GM12878 (cell line): ENCODE measurements at regions not wholly inside any gene's neighbourhood (a gene's known extent, or its start where the extent isn't known, plus 50 kb on each side); places are given as distances from the start of the nearest gene placed in this dataset.

ENCODE experiments used
- ATAC-seq: fragments of 200-7000 bp; cut with Tn5 transposase; 3 replicates; pipeline ENCODE4 v1.9.1; 2020; ENCODE audit warnings: mild to moderate bottlenecking, moderate library complexity
- BruUV-seq: library from RNA; stranded (reverse); fragments of 400-500 nt; replicated peaks from 2 replicates; lab custom pipeline; 2021; lab: Mats Ljungman, UMichigan
- CTCF ChIA-PET: fragments of 300-600 bp; sonication (Branson Sonifier 250); formaldehyde crosslinking; extraction: SDS; loops from one replicate; lab custom pipeline; 2021; ENCODE audit warnings: inconsistent platforms; lab: Yijun Ruan, JAX
- POLR2A ChIA-PET: fragments of 350-600 bp; formaldehyde crosslinking; extraction: SDS; loops from one replicate; lab custom pipeline; 2021; ENCODE audit warnings: inconsistent platforms; lab: Charles Lee
- RAD21 ChIA-PET: fragments of 300-600 bp; sonication (Branson Sonifier 250); formaldehyde crosslinking; loops from one replicate; lab custom pipeline; 2023; ENCODE audit warnings: antibody characterized with exemption; ENCODE audit not compliant: unreplicated experiment; lab: Charles Lee
- SMC1A ChIA-PET: fragments of 300-600 bp; sonication (Branson Sonifier 250); formaldehyde crosslinking; loops from one replicate; lab custom pipeline; 2023; ENCODE audit not compliant: unreplicated experiment, uncharacterized antibody; lab: Charles Lee
- DNase-seq: peaks from one replicate; pipeline ENCODE4 v3.0.0-alpha.2; 2011; ENCODE audit warnings: low read depth, low spot score
- FAIRE-seq: peaks from 3 replicates; lab custom pipeline; 2011; peaks lifted over from hg19 to GRCh38; lab: Jason Lieb, UNC
- H2AFZ ChIP-seq: 2 replicates; pipeline ENCODE4 v1.6.0; 2011; ENCODE audit warnings: low read depth, low read length, control low read depth; ENCODE audit not compliant: control insufficient read depth
- H3K27ac ChIP-seq: 2 replicates; pipeline ENCODE4 v1.5.1; 2011; ENCODE audit warnings: control low read depth; ENCODE audit not compliant: control insufficient read depth, insufficient read depth
- H3K27me3 ChIP-seq, 2 experiments: replicated peaks in 1 of 2; 2 replicates each; pipeline versions ENCODE4 v1.6.0 to v1.6.1; 2011; ENCODE audit warnings: low read length in 1 of 2; ENCODE audit not compliant: control insufficient read depth in 2 of 2, insufficient read depth in 2 of 2
- H3K36me3 ChIP-seq, 2 experiments: 2 replicates each; pipeline ENCODE4 v1.5.1; 2011; ENCODE audit warnings: low read length in 1 of 2; ENCODE audit not compliant: control insufficient read depth in 2 of 2, insufficient read depth in 2 of 2
- H3K4me1 ChIP-seq: 2 replicates; pipeline ENCODE4 v1.6.1; 2011; ENCODE audit warnings: mild to moderate bottlenecking, low read length, moderate library complexity, mixed read lengths; ENCODE audit not compliant: control insufficient read depth, insufficient read depth
- H3K4me2 ChIP-seq: 2 replicates; pipeline ENCODE4 v1.6.0; 2011; ENCODE audit warnings: control low read depth; ENCODE audit not compliant: control insufficient read depth, insufficient read depth
- H3K4me3 ChIP-seq: fragments of 200-600 bp; sonication (generic); 2 replicates; pipeline ENCODE4 v1.5.1; 2016
- H3K79me2 ChIP-seq: 2 replicates; pipeline ENCODE4 v1.6.0; 2011; ENCODE audit warnings: low read length; ENCODE audit not compliant: control insufficient read depth, insufficient read depth
- H3K9ac ChIP-seq: 2 replicates; pipeline ENCODE4 v1.8.0; 2011; ENCODE audit warnings: low read length, control low read depth, mixed read lengths; ENCODE audit not compliant: control insufficient read depth, insufficient read depth
- H3K9me3 ChIP-seq: replicated peaks from 3 replicates; pipeline ENCODE4 v1.5.1; 2011; ENCODE audit warnings: mild to moderate bottlenecking, low read length; ENCODE audit not compliant: control insufficient read depth, insufficient read depth
- H4K20me1 ChIP-seq: 2 replicates; pipeline ENCODE4 v1.6.0; 2011; ENCODE audit not compliant: control insufficient read depth, insufficient read depth
- CHD1 ChIP-seq: IDR thresholded peaks from 2 replicates; pipeline ENCODE4 v1.6.1; 2012; ENCODE audit warnings: low read depth, low read length, improper control_type of control experiment
- FOXK2 ChIP-seq: fragments of 450-650 bp; IDR thresholded peaks from 2 replicates; pipeline ENCODE4 v1.6.1; 2017; ENCODE audit warnings: mild to moderate bottlenecking, moderate library complexity
- GATAD2B ChIP-seq: fragments of 450-650 bp; conservative IDR thresholded peaks from 2 replicates; pipeline ENCODE4 v1.6.1; 2017; ENCODE audit warnings: low read depth, mild to moderate bottlenecking, moderate library complexity
- HDGF ChIP-seq: fragments of 450-650 bp; IDR thresholded peaks from 2 replicates; pipeline ENCODE4 v1.6.1; 2016; ENCODE audit warnings: antibody characterized with exemption
- IRF3 ChIP-seq: fragments of 450-650 bp; IDR thresholded peaks from 2 replicates; pipeline ENCODE4 v1.6.1; 2014; ENCODE audit warnings: mild to moderate bottlenecking
- RAD51 ChIP-seq: fragments of 450-650 bp; IDR thresholded peaks from 2 replicates; pipeline ENCODE4 v1.6.1; 2016; ENCODE audit warnings: moderate library complexity, mild to moderate bottlenecking, inconsistent platforms
- SMAD1 ChIP-seq: fragments of 450-650 bp; IDR thresholded peaks from 2 replicates; pipeline ENCODE4 v1.6.1; 2018; ENCODE audit warnings: mild to moderate bottlenecking, low read depth; ENCODE audit not compliant: partially characterized antibody
- STAT1 ChIP-seq: fragments of 450-650 bp; conservative IDR thresholded peaks from 2 replicates; pipeline ENCODE4 v1.6.1; 2014; ENCODE audit warnings: antibody characterized with exemption, mild to moderate bottlenecking
- SUPT20H ChIP-seq: IDR thresholded peaks from 2 replicates; pipeline ENCODE4 v1.6.1; 2011; ENCODE audit warnings: low read depth, mild to moderate bottlenecking, low read length, moderate library complexity, borderline replicate concordance; ENCODE audit not compliant: control insufficient read depth
- ZNF274 ChIP-seq: IDR thresholded peaks from one replicate; pipeline ENCODE4 v1.8.0; 2011; ENCODE audit not compliant: insufficient read length, insufficient read depth
- ZNF687 ChIP-seq: fragments of 450-650 bp; IDR thresholded peaks from 2 replicates; pipeline ENCODE4 v1.6.1; 2017; ENCODE audit warnings: mild to moderate bottlenecking, moderate library complexity
- ZZZ3 ChIP-seq: IDR thresholded peaks from 2 replicates; pipeline ENCODE4 v1.6.1; 2011; ENCODE audit warnings: low read depth; ENCODE audit not compliant: control insufficient read depth, insufficient read length
- WGBS: methylation state at CpG from one replicate; pipeline ENCODE4 v1.1.6; 2016; ENCODE audit warnings: low lambda C conversion rate; ENCODE audit not compliant: insufficient replicate concordance, insufficient coverage; ENCODE audit errors: missing lambda C conversion rate; 5-methylcytosine and 5-hydroxymethylcytosine counted together
- in situ Hi-C: fragments of 300-500 bp; cut with MboI; formaldehyde crosslinking; loops from 9 replicates; pipeline ENCODE4 v1.14.3; 2018; ENCODE audit warnings: mixed read lengths
- intact Hi-C: fragments of 100-400 bp; cut with micrococcal nuclease; formaldehyde crosslinking; loops from one replicate; pipeline ENCODE4 v1.14.2; 2022; ENCODE audit not compliant: unreplicated experiment
- TF ChIP-seq, protein P1 (sequence below): fragments of 150-350 bp; IDR thresholded peaks from 2 replicates; pipeline ENCODE4 v1.6.1; 2016; ENCODE audit warnings: low read depth, low read length
- TF ChIP-seq, protein P2 (sequence below): IDR thresholded peaks from 2 replicates; pipeline ENCODE4 v1.6.1; 2011; ENCODE audit warnings: low read depth, mild to moderate bottlenecking, low read length, moderate library complexity, borderline replicate concordance; ENCODE audit errors: extremely low read depth
- TF ChIP-seq, protein P3 (sequence below): IDR thresholded peaks from 2 replicates; pipeline ENCODE4 v1.6.1; 2012; ENCODE audit warnings: low read depth, low read length, improper control_type of control experiment

DNA sequence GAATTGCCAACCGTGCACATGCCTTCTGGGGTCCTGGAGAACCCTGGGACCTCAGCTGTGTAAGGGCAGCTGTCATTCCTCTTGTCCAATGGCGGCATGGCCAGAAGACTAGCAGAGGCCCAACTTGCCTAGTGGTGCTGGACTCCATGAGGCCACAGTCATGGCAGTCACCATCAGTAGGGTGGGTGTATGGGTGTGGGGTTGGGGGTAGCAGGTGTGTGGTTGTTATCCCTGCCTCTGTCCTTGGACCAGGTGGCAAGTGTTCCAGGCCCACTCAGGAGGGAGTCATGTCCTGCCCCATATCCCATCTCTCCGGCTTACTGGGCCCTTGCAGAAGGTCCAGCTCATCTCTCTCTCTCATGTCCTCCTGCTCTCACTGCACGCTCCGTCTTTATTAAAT, 1596.2 kb downstream of the MRPL39 start (continued):
- TF ChIP-seq ZNF687 (no peak), IRF3 (no peak)

DNA sequence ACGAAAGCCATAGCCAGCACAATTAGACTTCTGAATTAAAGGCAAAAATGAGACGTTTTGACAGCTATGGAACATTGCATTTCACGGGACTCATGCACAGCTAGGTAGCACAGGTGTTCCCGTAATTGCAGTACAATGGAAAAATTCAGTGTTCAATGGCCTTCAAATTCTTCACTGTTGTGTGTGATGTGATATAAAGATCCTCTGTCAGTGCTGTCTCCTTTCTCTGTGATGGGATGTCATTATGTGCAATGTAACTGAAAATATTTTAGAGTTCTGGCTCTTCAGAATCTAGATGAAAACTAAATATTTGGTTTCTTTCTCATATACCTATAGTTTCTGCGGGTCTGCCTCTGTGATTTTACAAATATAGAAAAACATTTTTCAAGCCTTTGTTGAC, 1599.7 kb downstream of the MRPL39 start:
- H3K9me3 ChIP-seq = no peaks in the 10 kb centered on the region
- BruUV-seq = no TSS peak
- RAD21 ChIA-PET = no interaction called here
- SMC1A ChIA-PET = interaction anchor here (0.7 kb wide), 1 partner anchor 8 kb away, joined by 4 read pairs; no protein-coding TSS in a partner anchor
- no peaks in the 10 kb centered on the region for H3K27me3 ChIP-seq
- no peak overlapping the region for H3K9ac ChIP-seq
- CTCF ChIA-PET = no interaction called here
- POLR2A ChIA-PET = no interaction called here
- H3K4me2 ChIP-seq = no peak overlapping the region
- WGBS = 17% methylated on average over 5 of the region's 5 CpGs
- no peak overlapping the region for H3K27ac ChIP-seq
- H3K4me3 ChIP-seq = no peak overlapping the region
- no peak overlapping the region for H2AFZ ChIP-seq
- FAIRE-seq (no peak), ATAC-seq (no peak), DNase-seq (no peak)
- no peaks in the 10 kb centered on the region for H3K36me3 ChIP-seq
- in situ Hi-C loops = no loop called here
- intact Hi-C loops = no loop called here
- no peaks in the 10 kb centered on the region for H3K79me2 ChIP-seq
- no peaks in the 10 kb centered on the region for H3K4me1 ChIP-seq
- no peaks in the 10 kb centered on the region for H4K20me1 ChIP-seq
- TF ChIP-seq HDGF = no peak
- no peak for TF ChIP-seq FOXK2
- no peak for TF ChIP-seq CHD1
- no peak for TF ChIP-seq ZNF274
- TF ChIP-seq STAT1 = no peak
- TF ChIP-seq RAD51 = no peak
- TF ChIP-seq, protein P1, sequence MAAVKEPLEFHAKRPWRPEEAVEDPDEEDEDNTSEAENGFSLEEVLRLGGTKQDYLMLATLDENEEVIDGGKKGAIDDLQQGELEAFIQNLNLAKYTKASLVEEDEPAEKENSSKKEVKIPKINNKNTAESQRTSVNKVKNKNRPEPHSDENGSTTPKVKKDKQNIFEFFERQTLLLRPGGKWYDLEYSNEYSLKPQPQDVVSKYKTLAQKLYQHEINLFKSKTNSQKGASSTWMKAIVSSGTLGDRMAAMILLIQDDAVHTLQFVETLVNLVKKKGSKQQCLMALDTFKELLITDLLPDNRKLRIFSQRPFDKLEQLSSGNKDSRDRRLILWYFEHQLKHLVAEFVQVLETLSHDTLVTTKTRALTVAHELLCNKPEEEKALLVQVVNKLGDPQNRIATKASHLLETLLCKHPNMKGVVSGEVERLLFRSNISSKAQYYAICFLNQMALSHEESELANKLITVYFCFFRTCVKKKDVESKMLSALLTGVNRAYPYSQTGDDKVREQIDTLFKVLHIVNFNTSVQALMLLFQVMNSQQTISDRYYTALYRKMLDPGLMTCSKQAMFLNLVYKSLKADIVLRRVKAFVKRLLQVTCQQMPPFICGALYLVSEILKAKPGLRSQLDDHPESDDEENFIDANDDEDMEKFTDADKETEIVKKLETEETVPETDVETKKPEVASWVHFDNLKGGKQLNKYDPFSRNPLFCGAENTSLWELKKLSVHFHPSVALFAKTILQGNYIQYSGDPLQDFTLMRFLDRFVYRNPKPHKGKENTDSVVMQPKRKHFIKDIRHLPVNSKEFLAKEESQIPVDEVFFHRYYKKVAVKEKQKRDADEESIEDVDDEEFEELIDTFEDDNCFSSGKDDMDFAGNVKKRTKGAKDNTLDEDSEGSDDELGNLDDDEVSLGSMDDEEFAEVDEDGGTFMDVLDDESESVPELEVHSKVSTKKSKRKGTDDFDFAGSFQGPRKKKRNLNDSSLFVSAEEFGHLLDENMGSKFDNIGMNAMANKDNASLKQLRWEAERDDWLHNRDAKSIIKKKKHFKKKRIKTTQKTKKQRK = no peak
- TF ChIP-seq GATAD2B = no peak
- TF ChIP-seq, protein P2, sequence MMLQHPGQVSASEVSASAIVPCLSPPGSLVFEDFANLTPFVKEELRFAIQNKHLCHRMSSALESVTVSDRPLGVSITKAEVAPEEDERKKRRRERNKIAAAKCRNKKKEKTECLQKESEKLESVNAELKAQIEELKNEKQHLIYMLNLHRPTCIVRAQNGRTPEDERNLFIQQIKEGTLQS = no peak
- no peak for TF ChIP-seq ZZZ3
- TF ChIP-seq, protein P3, sequence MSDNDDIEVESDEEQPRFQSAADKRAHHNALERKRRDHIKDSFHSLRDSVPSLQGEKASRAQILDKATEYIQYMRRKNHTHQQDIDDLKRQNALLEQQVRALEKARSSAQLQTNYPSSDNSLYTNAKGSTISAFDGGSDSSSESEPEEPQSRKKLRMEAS = no peak
- no peak for TF ChIP-seq SUPT20H
- TF ChIP-seq SMAD1 = no peak
